ENCODE measurements at regions not wholly inside any gene's neighbourhood (a gene's known extent, or its start where the extent isn't known, plus 50 kb on each side); places are given as distances from the start of the nearest gene placed in this dataset.

- Histone ChIP-seq H3K9me3 (no peaks in the 10 kb centered on the region), H3K4me3 (no peak overlapping the region), H3K27me3 (no peaks in the 10 kb centered on the region), H3K4me1 (no peaks in the 10 kb centered on the region), H3K36me3 (no peaks in the 10 kb centered on the region), H3K27ac (no peak overlapping the region)
- intact Hi-C loops (cut with DNase I) = no loop called here
- no peak for ATAC-seq
- DNase-seq = no peak
- TF ChIP-seq CTCF (IDR thresholded peaks at IDR 0.05) = no peak
These were observed 269.0 kb downstream of the ZSWIM6 start for GRCh38 chr5:61600945-61601511.

- no peaks in the 10 kb centered on the region for H3K27me3 ChIP-seq
- H3K4me1 ChIP-seq = no peaks in the 10 kb centered on the region
- H3K4me3 ChIP-seq = no peak overlapping the region
- TF ChIP-seq CTCF (IDR thresholded peaks at IDR 0.05) = no peak
- intact Hi-C loops (cut with DNase I) = no loop called here
- no peaks in the 10 kb centered on the region for H3K9me3 ChIP-seq
- no peak for DNase-seq
- H3K36me3 ChIP-seq = no peaks in the 10 kb centered on the region
- H3K27ac ChIP-seq = no peak overlapping the region
- peak; percentile 30 for ATAC-seq
These were observed 271.3 kb downstream of the ZSWIM6 start for GRCh38 chr5:61603211-61603908.

GRCh38 chr5:61604076-61605025, 272.3 kb downstream of the ZSWIM6 start:
- no peaks in the 10 kb centered on the region for H3K36me3 ChIP-seq
- no peaks in the 10 kb centered on the region for H3K27me3 ChIP-seq
- DNase-seq (no peak), ATAC-seq (no peak)
- intact Hi-C loops (cut with DNase I) = no loop called here
- H3K9me3 ChIP-seq = no peaks in the 10 kb centered on the region
- no peak overlapping the region for H3K27ac ChIP-seq
- H3K4me1 ChIP-seq = no peaks in the 10 kb centered on the region
- no peak for TF ChIP-seq CTCF (IDR thresholded peaks at IDR 0.05)
- H3K4me3 ChIP-seq = no peak overlapping the region

GRCh38 chr5:61609840-61610677, 278.0 kb downstream of the ZSWIM6 start:
- H3K4me1 ChIP-seq = no peaks in the 10 kb centered on the region
- ATAC-seq (no peak), DNase-seq (no peak)
- intact Hi-C loops (cut with DNase I) = no loop called here
- no peak overlapping the region for H3K27ac ChIP-seq
- H3K27me3 ChIP-seq = no peaks in the 10 kb centered on the region
- H3K9me3 ChIP-seq = no peaks in the 10 kb centered on the region
- H3K36me3 ChIP-seq = no peaks in the 10 kb centered on the region
- no peak overlapping the region for H3K4me3 ChIP-seq
- TF ChIP-seq CTCF (IDR thresholded peaks at IDR 0.05) = no peak
